ENCODE measurements at regions not wholly inside any gene's neighbourhood (a gene's known extent, or its start where the extent isn't known, plus 50 kb on each side); places are given as distances from the start of the nearest gene placed in this dataset.

GRCh38 chr14:51806026-51807023 is 54.1 kb upstream of the GNG2 start (continued):
- no peak for TF ChIP-seq AHDC1 (CRISPR knock-in tag; IDR thresholded peaks at IDR 0.05; ENCODE audit: borderline replicate concordance)
- TF ChIP-seq, protein P1, sequence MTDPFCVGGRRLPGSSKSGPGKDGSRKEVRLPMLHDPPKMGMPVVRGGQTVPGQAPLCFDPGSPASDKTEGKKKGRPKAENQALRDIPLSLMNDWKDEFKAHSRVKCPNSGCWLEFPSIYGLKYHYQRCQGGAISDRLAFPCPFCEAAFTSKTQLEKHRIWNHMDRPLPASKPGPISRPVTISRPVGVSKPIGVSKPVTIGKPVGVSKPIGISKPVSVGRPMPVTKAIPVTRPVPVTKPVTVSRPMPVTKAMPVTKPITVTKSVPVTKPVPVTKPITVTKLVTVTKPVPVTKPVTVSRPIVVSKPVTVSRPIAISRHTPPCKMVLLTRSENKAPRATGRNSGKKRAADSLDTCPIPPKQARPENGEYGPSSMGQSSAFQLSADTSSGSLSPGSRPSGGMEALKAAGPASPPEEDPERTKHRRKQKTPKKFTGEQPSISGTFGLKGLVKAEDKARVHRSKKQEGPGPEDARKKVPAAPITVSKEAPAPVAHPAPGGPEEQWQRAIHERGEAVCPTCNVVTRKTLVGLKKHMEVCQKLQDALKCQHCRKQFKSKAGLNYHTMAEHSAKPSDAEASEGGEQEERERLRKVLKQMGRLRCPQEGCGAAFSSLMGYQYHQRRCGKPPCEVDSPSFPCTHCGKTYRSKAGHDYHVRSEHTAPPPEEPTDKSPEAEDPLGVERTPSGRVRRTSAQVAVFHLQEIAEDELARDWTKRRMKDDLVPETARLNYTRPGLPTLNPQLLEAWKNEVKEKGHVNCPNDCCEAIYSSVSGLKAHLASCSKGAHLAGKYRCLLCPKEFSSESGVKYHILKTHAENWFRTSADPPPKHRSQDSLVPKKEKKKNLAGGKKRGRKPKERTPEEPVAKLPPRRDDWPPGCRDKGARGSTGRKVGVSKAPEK (CRISPR knock-in tag; IDR thresholded peaks at IDR 0.05; ENCODE audit: borderline replicate concordance), result no peak
- TF ChIP-seq U2AF2 (IDR thresholded peaks at IDR 0.05; ENCODE audit: low read depth, low read length), result no peak
